GM12892 (cell line): ENCODE measurements at regions not wholly inside any gene's neighbourhood (a gene's known extent, or its start where the extent isn't known, plus 50 kb on each side); places are given as distances from the start of the nearest gene placed in this dataset.

ENCODE experiments used
- POLR2A ChIP-seq: IDR thresholded peaks from 2 replicates; pipeline ENCODE4 v1.6.1; 2011; ENCODE audit warnings: low read depth, low read length, control low read depth
- POLR2AphosphoS5 ChIP-seq: IDR thresholded peaks from 2 replicates; pipeline ENCODE4 v1.6.1; 2011; ENCODE audit warnings: low read depth, low read length, control low read depth

DNA sequence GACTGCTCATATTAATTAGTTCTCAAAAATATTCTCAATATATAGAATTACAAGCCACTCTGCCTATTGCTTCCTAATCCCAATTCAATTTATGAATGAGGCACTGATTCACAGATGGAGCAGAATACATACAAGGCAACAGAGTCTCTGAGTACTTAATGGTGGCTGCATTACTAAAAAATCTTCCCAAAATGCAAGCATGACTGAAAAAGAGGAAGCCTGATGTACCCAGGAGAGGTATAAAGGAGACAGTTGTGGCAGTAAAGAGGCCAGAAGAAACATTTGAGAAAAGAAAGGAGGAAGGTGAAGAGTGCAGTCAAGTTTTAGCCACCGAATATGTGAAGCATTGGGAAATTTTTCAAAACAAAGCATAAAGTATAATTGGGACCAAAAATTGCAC, 163.2 kb upstream of the INTU start:
- TF ChIP-seq POLR2A (no peak), POLR2AphosphoS5 (no peak)
